ENCODE measurements at regions not wholly inside any gene's neighbourhood (a gene's known extent, or its start where the extent isn't known, plus 50 kb on each side); places are given as distances from the start of the nearest gene placed in this dataset. TPM values are rescaled to one million over a fixed set of nuclear protein-coding genes. Genes with fewer than 3 reads are reported as not detected.

DNA sequence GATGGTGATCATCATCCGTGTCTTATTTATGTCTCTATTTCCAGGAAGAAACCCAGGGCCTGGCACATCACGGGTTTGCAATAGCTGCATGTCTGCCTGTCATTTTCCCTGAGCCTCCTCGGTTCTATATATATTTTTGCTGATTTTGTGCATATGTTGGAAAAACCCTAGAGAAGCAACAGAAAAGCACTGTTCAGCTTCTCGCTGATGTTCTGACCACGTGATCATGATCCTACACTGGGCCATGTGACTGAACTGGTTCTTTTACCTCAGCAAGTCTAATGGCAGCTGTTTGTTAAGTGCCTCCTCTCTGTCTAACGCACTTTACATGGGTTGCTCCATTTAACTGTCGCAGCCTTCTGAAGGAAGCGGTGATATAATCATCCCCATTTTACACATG lies 71.3 kb downstream of the CMPK2 start:
- H3K36me3 Mint-ChIP-seq: peaks cover 83% of the 10 kb centered on the region
- peaks cover 94% of the 10 kb centered on the region for H3K9me3 Mint-ChIP-seq
- POLR2A ChIA-PET: no interaction called here
- ATAC-seq (no peak), DNase-seq (ENCODE audit: low spot score) (no peak)
- H3K27ac Mint-ChIP-seq: no peak overlapping the region
- H3K4me1 Mint-ChIP-seq: no peaks in the 10 kb centered on the region
- no peak for TF ChIP-seq ZNF219 (CRISPR knock-in tag; IDR thresholded peaks at IDR 0.05; ENCODE audit: borderline replicate concordance)
- TF ChIP-seq ZNF671 (CRISPR knock-in tag; IDR thresholded peaks at IDR 0.05): no peak
- TF ChIP-seq, protein P1, sequence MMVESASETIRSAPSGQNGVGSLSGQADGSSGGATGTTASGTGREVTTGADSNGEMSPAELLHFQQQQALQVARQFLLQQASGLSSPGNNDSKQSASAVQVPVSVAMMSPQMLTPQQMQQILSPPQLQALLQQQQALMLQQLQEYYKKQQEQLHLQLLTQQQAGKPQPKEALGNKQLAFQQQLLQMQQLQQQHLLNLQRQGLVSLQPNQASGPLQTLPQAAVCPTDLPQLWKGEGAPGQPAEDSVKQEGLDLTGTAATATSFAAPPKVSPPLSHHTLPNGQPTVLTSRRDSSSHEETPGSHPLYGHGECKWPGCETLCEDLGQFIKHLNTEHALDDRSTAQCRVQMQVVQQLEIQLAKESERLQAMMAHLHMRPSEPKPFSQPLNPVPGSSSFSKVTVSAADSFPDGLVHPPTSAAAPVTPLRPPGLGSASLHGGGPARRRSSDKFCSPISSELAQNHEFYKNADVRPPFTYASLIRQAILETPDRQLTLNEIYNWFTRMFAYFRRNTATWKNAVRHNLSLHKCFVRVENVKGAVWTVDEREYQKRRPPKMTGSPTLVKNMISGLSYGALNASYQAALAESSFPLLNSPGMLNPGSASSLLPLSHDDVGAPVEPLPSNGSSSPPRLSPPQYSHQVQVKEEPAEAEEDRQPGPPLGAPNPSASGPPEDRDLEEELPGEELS (CRISPR knock-in tag; IDR thresholded peaks at IDR 0.05): no peak
- TF ChIP-seq NR2C2 (CRISPR knock-in tag; IDR thresholded peaks at IDR 0.05): no peak
- TF ChIP-seq, protein P2, sequence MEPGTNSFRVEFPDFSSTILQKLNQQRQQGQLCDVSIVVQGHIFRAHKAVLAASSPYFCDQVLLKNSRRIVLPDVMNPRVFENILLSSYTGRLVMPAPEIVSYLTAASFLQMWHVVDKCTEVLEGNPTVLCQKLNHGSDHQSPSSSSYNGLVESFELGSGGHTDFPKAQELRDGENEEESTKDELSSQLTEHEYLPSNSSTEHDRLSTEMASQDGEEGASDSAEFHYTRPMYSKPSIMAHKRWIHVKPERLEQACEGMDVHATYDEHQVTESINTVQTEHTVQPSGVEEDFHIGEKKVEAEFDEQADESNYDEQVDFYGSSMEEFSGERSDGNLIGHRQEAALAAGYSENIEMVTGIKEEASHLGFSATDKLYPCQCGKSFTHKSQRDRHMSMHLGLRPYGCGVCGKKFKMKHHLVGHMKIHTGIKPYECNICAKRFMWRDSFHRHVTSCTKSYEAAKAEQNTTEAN (CRISPR knock-in tag; IDR thresholded peaks at IDR 0.05): no peak
- TF ChIP-seq, protein P3, sequence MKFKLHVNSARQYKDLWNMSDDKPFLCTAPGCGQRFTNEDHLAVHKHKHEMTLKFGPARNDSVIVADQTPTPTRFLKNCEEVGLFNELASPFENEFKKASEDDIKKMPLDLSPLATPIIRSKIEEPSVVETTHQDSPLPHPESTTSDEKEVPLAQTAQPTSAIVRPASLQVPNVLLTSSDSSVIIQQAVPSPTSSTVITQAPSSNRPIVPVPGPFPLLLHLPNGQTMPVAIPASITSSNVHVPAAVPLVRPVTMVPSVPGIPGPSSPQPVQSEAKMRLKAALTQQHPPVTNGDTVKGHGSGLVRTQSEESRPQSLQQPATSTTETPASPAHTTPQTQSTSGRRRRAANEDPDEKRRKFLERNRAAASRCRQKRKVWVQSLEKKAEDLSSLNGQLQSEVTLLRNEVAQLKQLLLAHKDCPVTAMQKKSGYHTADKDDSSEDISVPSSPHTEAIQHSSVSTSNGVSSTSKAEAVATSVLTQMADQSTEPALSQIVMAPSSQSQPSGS (CRISPR knock-in tag; IDR thresholded peaks at IDR 0.05; ENCODE audit: borderline replicate concordance, low read depth): no peak
- no peak for TF ChIP-seq KAT7 (CRISPR knock-in tag; IDR thresholded peaks at IDR 0.05; ENCODE audit: borderline replicate concordance)
- CTCF ChIA-PET: no interaction called here
- H3K27me3 Mint-ChIP-seq (ENCODE audit: low read depth): peaks cover 39% of the 10 kb centered on the region
- no peak overlapping the region for H3K4me3 Mint-ChIP-seq

Small RNA genes in the stretch of these regions (microRNA-seq; reads per million reads assigned to microRNA genes)
- gene MIR7158 (ENCODE audit: borderline number of aligned reads) (not detected), gene MIR7515 (ENCODE audit: borderline number of aligned reads) (not detected)

Data from WTC11 (cell line).